Bone marrow (tissue), 2 donors: ENCODE measurements at regions not wholly inside any gene's neighbourhood (a gene's known extent, or its start where the extent isn't known, plus 50 kb on each side); places are given as distances from the start of the nearest gene placed in this dataset.
A peak's percentile ranks its signal among the peaks of the same experiment; 100 is the strongest.

Experiments
- DNase-seq, 2 donors: peaks; one replicate each; lab custom pipeline; 2025; lab: John Stamatoyannopoulos, UW

- no peak for DNase-seq
Measured at GRCh38 chr4:81773557-81773956, 301.9 kb upstream of the RASGEF1B start.

DNA sequence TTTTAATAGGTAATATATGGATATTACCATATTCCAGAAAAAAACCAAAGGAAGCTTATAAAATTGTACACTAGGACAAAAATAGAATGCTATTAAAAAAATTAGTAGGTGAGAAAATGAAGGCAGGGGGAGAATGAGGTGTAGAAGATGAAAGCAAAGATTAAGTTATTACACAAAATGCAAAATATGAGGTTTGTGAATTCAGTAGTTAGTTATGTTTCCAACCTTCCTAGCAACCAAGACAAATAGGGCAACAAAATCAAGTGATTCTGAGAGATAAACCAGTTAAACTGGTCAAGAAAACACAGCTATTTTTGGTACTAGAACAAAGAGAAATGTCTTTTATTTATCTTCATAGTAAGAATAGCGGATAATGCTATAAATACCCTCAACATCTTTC is 300.0 kb upstream of the RASGEF1B start:
- no peak for DNase-seq

DNA sequence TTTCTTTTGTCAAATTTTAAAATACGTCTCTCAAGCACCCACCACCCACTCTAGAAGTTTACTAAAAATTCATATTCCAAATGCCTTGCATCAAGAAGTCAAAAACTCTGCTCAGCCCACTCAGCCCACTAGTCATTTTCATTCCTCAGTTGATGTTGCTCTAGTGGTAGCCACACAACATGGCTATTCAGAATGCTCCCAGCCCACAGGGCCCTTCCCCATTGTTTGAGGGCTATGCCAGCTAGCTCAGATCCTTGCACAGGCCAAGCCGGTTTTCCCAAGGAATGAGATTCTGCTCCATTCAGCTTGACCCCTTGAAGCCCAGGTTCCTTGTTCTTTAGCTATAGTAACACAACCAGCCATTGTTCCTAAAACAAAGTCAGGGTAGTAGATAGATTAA is 297.5 kb upstream of the RASGEF1B start:
- no peak for DNase-seq

DNA sequence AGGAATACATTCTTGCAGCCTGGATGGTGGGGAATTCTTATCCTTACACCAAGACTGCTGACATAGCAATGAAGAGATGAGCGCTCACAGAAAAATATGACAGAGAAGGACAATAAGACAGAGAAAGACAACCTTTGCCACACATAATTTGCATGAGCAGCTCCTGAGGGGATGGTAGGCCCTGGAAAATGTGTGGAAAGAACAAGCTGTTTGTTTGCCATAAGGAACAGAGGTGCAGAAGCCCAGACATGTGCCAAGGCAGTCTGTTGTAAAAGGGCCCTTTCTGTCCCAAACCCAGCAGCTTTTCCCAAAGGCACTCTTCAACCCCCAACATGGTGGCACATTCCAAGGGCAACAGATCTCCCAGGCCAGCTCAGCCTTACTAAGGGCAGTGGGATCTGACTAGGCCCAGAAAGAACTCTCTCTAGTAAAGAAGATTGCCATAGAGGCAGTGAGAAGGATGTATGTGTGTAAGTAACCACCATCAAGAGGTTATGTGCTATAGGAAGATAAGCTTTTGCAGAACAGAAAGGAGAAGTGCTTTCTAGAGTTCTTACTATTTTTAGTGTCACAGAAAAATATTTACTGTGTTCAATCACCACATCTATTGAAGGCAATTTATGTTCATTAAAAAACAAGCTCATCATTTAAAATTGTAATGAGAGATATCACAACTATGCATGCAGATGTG is 287.0 kb upstream of the RASGEF1B start:
- DNase-seq: peak in 1 of 2 donors; percentile 68

- DNase-seq: peak in 1 of 2 donors; percentile 40
Measured at GRCh38 chr4:81757691-81758090, 286.0 kb upstream of the RASGEF1B start.

DNA sequence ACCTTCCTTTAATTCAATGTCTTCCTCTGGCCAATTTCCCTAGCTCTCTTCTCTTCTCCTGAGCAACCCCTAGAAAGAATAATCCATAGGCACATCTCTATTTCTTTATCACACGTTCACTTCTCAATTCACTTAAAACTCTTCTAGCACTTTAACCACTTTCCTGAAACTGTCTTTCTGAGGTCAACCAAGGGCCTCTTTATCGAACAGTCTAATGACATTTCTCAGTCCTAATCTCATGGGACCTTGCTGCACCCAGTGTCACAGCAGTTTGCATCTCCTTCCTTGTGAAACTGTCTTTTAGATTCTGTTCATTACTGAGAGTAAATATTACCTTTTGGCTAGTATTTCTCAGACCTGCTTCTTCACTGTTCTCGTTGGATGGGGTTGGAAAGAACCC is 285.3 kb upstream of the RASGEF1B start:
- DNase-seq: no peak

DNA sequence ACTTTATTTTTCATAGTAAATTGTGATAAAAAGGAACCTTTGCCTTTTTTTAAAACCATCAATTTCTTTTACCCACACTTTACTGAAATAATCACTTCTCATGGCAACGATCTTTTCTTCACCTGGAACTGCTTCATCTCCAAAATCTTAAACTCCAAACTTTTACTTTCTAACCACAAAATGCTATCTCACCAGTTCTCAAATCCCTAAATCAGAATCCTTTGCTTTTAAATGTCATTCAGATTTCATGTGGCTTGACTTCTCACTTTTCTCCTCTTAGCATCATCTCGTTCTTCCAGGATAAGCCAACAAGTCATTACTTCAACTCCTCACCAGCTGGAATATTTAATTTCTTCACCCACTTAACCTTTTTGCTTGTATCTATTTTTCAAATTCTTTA is 284.3 kb upstream of the RASGEF1B start:
- DNase-seq: no peak

DNA sequence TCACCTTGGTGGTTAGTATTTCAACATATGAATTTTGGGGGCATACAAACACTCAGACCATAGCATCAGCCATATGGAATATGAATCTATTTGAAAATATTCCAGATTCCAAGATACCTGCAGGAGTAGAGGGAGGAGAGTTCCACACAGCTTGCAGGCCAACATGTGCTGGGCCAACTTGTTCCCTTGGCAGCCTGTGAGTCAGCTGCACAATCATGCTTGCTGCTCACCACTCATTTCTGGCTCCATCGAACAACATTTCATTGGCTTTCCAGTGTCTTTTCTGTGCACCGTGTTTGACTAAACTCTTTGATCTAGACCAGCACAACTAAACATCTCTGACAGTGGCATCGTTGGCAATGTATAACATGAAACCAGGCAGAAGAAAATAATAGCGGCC is 282.5 kb upstream of the RASGEF1B start:
- no peak for DNase-seq

DNA sequence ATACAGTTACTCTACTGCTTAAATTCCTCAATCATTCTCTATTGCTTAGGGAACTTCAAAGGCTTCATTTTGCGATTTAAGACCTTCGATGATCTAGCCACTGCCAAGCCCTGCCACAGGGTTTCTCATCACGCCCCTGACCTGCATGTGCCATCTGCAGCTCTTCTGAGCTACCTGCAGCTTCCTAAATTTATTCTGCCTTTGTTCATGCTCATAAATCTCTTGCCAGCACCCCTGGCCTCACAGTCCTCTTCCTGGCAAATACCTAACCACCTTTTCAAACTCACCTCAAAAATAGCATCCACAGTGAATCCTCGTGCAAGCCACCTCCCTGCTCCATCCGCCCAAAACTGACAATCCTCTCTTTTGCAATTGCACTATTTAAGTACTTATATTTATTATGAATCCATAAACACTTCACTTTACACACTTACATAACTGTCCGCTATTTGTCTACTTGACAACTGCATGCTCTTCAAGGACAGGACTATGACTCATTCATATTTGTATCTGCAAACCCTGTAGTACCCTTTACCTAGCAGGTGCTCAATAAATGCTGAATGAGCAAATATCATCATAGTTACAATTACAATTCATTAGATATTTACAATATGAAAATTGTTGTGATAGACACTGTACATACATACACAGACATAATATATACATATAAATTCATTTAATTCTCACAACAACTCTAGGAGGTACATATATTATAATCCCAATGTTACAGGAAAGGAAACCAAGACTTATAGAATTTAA is 280.0 kb upstream of the RASGEF1B start:
- DNase-seq: no peak

DNA sequence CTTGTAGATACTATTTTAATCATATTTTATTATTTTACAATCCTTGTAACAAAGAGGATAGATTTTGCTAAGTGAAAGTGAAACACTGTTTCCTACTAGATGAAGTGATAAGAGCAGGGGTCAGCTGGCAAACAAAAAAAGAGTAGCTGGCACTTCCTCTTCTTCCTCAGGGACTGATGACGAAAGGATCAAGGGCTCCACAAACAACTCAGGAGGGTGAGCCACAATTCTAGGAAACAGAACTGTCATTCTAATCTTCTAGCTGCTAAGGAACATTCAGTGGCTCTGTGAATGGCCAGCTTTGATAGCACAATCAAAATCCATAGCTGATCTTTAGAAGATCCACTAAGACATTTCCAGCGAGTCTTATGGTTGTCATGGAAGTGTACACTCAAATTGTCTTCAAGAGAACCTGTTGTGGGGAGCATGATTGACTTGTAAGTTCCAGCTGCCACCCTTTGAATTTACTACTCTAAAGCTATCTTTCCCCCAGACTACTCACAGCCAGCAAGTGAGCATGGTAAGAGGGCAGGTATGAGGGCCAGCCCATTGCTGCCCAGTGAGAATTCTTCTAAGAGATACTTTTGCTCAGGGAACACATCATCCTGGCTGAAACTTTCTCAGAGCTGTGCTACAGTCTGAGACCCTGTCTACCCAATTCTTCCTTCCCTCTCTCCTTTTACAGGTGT is 275.7 kb upstream of the RASGEF1B start:
- peak in 1 of 2 donors; percentile 82 for DNase-seq

DNA sequence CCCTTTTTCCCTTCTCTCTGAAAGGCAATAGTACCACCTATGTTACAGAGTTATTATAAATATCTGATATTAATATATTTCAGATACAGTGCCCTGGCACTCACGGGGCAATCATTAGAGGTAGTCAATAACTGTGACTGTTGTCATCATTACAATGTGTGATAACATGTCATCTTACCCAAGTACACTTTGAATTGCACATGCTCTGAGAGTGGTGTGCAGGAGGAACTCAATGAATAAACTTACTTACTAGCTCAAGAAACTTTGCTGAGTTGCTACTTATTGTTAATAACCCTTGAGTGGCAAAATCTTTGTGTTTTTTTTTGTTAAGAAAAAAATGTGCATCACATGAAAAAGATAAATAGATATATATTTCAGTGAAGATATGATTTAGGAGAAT is 275.1 kb upstream of the RASGEF1B start:
- no peak for DNase-seq

GRCh38 chr4:81746071-81746470 is 274.4 kb upstream of the RASGEF1B start:
- DNase-seq: no peak

DNA sequence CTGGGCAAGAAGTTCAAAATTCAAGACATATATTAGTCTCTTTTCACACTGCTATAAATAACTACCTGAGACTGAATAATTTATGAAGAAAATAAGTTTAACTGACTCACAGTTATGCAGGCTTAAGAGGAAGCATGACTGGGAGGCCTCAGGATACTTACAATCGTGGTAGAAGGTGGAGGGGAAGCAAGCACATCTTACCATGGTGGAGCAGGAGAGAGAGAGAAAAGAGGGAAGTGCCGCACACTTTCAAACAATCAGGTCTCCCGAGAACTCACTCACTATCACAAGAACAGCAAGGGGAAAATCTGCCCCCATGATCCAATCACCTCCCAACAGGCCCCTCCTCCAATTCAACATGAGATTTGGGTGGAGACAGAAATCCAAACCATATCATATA is 273.3 kb upstream of the RASGEF1B start:
- DNase-seq: peak in 1 of 2 donors; percentile 11

DNA sequence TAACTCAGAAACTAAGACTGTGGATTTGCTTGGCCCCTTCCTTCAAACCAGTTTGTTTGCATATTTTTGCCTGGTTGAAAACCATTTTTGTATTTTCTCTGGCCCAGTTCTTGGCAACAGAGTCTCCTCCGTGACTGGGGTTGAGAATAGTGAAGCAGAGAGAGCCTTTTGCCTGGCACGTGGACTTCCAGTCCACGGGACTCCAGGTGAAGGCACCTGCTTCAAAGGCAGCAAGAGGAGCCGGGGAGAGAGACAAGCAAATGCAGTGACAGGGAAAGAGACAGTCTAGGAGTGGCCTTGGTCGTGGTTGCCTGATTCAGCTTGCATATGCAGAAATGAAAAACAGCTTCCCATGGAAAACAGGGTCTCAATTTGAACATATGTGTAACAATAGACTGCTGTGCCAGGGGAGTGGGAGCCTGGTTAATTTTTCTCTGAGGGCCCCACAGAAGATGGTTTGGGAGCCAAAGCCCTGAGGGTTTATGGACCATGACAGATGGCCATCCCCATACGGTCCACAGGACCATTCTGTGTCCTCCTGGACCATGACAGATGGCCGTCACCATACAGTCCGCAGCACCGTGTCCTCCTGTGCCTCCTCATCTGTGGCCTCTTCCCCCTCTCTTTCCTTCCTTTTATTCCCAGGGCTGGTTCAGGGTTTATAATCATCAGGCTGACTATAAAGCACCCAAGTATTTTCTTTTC is 272.2 kb upstream of the RASGEF1B start:
- no peak for DNase-seq

DNA sequence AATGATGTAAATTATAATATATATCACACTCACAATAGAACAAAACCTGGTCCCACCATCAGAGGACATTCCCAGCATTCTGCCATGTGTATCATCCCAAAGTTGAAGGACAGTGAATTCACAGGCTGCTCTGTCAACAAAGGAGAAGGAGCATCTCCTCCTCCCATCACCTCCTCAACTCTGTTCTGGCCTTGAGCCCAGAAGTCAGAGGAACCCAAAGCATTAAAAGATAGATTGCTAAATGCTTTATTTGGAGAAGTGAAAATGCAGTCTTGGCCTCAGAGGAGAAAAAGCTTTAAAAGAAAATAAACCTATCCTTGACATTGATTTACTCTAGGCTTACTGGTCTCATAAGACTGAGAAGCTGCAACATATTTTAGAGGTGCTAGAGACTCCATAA is 268.8 kb upstream of the RASGEF1B start:
- DNase-seq: no peak

DNA sequence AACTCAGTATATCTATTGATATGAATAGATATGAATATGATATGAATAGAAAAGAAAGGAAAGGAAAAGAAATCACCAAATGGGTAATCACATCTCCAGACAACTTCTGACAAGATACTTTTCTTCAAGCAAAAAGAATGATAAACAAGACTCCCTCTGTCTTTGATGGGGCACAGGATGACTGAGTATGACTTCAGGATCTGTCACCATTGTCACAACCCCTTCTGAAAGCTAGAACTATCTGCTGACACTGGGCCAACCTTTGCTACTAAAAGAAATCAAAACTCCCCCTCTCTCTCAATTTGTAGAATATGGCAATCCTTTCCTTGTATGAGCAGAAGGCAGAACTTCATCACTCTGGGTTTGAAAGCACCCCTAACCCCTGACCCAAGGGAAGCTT is 267.2 kb upstream of the RASGEF1B start:
- DNase-seq: no peak

GRCh38 chr4:81737865-81738559 is 266.3 kb upstream of the RASGEF1B start:
- no peak for DNase-seq

DNA sequence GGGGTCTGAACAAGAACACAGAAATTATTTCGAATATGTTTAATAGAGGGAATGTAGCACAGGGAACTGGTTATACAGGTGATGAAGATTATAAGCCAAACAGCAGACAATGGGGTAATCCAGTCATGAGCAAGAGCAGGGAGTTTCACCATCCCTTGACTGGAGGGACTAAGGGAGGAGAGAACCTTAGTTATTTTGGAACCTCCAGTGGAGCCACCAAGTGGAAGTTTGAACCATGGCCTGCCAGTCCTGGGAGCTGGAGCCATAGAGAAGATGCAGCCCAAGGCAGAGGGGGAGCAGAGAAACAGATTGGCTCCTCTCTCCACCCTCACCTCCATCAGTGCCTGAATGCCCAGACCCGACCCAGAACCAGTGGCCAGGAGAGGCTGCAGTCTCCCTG is 264.6 kb upstream of the RASGEF1B start:
- no peak for DNase-seq

DNA sequence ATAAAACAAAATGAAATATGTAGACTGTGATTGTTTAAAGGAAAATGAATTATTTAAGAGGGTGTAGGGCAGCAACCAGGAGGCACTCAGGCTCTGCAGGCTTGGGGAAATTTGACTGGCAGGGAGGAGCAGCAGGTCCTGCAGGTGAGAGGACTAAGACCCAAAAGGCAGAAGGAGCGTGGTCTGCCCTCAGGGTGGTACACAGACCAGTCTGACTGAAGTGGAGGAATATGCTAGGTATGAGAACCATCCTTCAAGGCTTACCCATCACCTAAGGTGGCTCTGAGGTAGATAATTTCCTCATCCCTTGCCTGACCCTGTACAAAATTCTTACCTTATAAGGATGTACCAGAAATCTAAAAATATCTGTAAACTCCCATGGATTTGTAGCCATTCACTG is 261.3 kb upstream of the RASGEF1B start:
- DNase-seq: no peak

GRCh38 chr4:81724925-81725329 is 253.2 kb upstream of the RASGEF1B start:
- peak in 1 of 2 donors; percentile 89 for DNase-seq

- DNase-seq: no peak
Measured at GRCh38 chr4:81723927-81724587, 252.3 kb upstream of the RASGEF1B start.
